ENCODE measurements at regions not wholly inside any gene's neighbourhood (a gene's known extent, or its start where the extent isn't known, plus 50 kb on each side); places are given as distances from the start of the nearest gene placed in this dataset.

DNA sequence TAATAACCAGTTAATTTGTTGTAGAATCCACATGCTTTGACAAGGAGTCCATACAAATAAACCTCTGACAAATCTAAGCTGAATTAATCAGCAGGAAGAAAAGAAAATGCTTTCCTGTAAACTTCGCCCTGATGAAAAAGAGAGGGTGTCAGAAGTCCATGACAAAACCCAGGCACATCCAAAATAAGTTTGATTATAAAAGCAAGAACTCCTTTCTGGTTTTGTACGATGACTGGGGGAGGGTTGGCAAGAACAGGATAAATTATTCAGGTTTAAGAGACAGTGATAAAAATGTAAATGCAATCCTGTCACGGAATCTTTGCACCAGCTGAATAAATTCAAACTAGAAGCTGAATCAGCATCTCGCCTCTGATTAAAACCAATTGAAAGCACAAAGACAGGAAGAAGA lies 469.2 kb upstream of the TNP1 start:
- Histone ChIP-seq H3K9ac (ENCODE audit: insufficient read depth, low read depth, low read length) (no peak overlapping the region), H3K9me3 (ENCODE audit: low read length) (no peaks in the 10 kb centered on the region; the same call in 1 of the 2 replicates), H3K36me3 (replicated peaks in 1 of 2; ENCODE audit: control insufficient read depth in 1 of 2, insufficient read depth in 2 of 2, low read length in 2 of 2) (no peaks in the 10 kb centered on the region), H3K4me1 (ENCODE audit: insufficient read depth, low read length) (peaks cover 58% of the 10 kb centered on the region), H3K27me3 (ENCODE audit: control insufficient read depth in 1 of 2, insufficient read depth in 2 of 2, low read length in 2 of 2) (no peaks in the 10 kb centered on the region), H2AFZ (ENCODE audit: low read length) (no peak overlapping the region), H3K4me2 (ENCODE audit: low read depth, low read length) (no peak overlapping the region), H4K20me1 (ENCODE audit: insufficient read depth, low read length) (no peaks in the 10 kb centered on the region), H3K79me2 (ENCODE audit: insufficient read depth, low read length) (no peaks in the 10 kb centered on the region), H3K4me3 (replicated peaks in 1 of 3; ENCODE audit: insufficient read depth in 1 of 3, low read depth in 2 of 3, low read length in 3 of 3) (no peak overlapping the region), H3K27ac (ENCODE audit: extremely low read length, insufficient read depth, low read length) (no peak overlapping the region)
- WGBS (ENCODE audit: low lambda C conversion rate), result 80% methylated on average over 4 of the region's 4 CpGs
- in situ Hi-C loops (cut with HindIII; ENCODE audit: extremely low pct_ligation_motif_present, low pct_unique_long_range_greater_than_20kb) (loop anchor here (25.0 kb wide), 1 partner anchor 817 kb away; no protein-coding TSS in a partner anchor), intact Hi-C loops (cut with micrococcal nuclease; ENCODE audit: unreplicated experiment) (no loop called here)
- ATAC-seq (no peak), DNase-seq (ENCODE audit: low spot score) (no peak), FAIRE-seq (no peak)
- ChIA-PET CTCF (ENCODE audit: low intra/inter-chr PET ratio, low total read pairs) (no interaction called here), POLR2A (no interaction called here)
- BruUV-seq (replicated peaks), result no TSS peak
- TF ChIP-seq RBAK (CRISPR knock-in tag; IDR thresholded peaks at IDR 0.05), result no peak
- TF ChIP-seq ZBTB1 (CRISPR knock-in tag; IDR thresholded peaks at IDR 0.05; ENCODE audit: borderline replicate concordance), result no peak
- TF ChIP-seq, protein P1, sequence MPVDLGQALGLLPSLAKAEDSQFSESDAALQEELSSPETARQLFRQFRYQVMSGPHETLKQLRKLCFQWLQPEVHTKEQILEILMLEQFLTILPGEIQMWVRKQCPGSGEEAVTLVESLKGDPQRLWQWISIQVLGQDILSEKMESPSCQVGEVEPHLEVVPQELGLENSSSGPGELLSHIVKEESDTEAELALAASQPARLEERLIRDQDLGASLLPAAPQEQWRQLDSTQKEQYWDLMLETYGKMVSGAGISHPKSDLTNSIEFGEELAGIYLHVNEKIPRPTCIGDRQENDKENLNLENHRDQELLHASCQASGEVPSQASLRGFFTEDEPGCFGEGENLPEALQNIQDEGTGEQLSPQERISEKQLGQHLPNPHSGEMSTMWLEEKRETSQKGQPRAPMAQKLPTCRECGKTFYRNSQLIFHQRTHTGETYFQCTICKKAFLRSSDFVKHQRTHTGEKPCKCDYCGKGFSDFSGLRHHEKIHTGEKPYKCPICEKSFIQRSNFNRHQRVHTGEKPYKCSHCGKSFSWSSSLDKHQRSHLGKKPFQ (CRISPR knock-in tag; IDR thresholded peaks at IDR 0.05; ENCODE audit: insufficient replicate concordance), result no peak
- no peak for TF ChIP-seq ZNF138 (CRISPR knock-in tag; IDR thresholded peaks at IDR 0.05; ENCODE audit: low read depth)
- TF ChIP-seq, protein P2, sequence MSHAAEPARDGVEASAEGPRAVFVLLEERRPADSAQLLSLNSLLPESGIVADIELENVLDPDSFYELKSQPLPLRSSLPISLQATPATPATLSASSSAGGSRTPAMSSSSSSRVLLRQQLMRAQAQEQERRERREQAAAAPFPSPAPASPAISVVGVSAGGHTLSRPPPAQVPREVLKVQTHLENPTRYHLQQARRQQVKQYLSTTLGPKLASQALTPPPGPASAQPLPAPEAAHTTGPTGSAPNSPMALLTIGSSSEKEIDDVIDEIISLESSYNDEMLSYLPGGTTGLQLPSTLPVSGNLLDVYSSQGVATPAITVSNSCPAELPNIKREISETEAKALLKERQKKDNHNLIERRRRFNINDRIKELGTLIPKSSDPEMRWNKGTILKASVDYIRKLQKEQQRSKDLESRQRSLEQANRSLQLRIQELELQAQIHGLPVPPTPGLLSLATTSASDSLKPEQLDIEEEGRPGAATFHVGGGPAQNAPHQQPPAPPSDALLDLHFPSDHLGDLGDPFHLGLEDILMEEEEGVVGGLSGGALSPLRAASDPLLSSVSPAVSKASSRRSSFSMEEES (CRISPR knock-in tag; IDR thresholded peaks at IDR 0.05), result no peak
- TF ChIP-seq, protein P3, sequence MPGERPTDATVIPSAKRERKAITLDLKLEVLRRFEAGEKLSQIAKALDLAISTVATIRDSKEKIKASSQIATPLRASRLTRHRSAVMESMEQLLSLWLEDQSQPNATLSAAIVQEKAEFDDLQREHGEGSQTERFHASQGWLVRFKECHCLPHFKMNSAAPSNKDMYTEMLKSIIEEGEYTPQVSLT (CRISPR knock-in tag; IDR thresholded peaks at IDR 0.05; ENCODE audit: borderline replicate concordance, low read depth), result no peak
- TF ChIP-seq ZEB1 (IDR thresholded peaks at IDR 0.05; ENCODE audit: insufficient replicate concordance, low read depth), result no peak
- TF ChIP-seq ZNF616 (CRISPR knock-in tag; IDR thresholded peaks at IDR 0.05; ENCODE audit: low read depth), result no peak
- TF ChIP-seq ZNF883 (CRISPR knock-in tag; IDR thresholded peaks at IDR 0.05; ENCODE audit: not compliant biosample characterization), result no peak
- TF ChIP-seq, protein P4, sequence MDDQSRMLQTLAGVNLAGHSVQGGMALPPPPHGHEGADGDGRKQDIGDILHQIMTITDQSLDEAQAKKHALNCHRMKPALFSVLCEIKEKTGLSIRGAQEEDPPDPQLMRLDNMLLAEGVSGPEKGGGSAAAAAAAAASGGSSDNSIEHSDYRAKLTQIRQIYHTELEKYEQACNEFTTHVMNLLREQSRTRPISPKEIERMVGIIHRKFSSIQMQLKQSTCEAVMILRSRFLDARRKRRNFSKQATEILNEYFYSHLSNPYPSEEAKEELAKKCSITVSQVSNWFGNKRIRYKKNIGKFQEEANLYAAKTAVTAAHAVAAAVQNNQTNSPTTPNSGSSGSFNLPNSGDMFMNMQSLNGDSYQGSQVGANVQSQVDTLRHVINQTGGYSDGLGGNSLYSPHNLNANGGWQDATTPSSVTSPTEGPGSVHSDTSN (CRISPR knock-in tag; IDR thresholded peaks at IDR 0.05; ENCODE audit: borderline replicate concordance), result no peak
- TF ChIP-seq RAD21 (CRISPR knock-in tag; IDR thresholded peaks at IDR 0.05), result no peak
- TF ChIP-seq, protein P5, sequence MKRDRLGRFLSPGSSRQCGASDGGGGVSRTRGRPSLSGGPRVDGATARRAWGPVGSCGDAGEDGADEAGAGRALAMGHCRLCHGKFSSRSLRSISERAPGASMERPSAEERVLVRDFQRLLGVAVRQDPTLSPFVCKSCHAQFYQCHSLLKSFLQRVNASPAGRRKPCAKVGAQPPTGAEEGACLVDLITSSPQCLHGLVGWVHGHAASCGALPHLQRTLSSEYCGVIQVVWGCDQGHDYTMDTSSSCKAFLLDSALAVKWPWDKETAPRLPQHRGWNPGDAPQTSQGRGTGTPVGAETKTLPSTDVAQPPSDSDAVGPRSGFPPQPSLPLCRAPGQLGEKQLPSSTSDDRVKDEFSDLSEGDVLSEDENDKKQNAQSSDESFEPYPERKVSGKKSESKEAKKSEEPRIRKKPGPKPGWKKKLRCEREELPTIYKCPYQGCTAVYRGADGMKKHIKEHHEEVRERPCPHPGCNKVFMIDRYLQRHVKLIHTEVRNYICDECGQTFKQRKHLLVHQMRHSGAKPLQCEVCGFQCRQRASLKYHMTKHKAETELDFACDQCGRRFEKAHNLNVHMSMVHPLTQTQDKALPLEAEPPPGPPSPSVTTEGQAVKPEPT (CRISPR knock-in tag; IDR thresholded peaks at IDR 0.05; ENCODE audit: low read depth), result no peak
- no peak for TF ChIP-seq MIER3 (CRISPR knock-in tag; IDR thresholded peaks at IDR 0.05; ENCODE audit: borderline replicate concordance)
- TF ChIP-seq, protein P6, sequence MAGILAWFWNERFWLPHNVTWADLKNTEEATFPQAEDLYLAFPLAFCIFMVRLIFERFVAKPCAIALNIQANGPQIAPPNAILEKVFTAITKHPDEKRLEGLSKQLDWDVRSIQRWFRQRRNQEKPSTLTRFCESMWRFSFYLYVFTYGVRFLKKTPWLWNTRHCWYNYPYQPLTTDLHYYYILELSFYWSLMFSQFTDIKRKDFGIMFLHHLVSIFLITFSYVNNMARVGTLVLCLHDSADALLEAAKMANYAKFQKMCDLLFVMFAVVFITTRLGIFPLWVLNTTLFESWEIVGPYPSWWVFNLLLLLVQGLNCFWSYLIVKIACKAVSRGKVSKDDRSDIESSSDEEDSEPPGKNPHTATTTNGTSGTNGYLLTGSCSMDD (CRISPR knock-in tag; IDR thresholded peaks at IDR 0.05), result no peak
- TF ChIP-seq PLRG1 (conservative IDR thresholded peaks at IDR 0.05), result no peak
